ENCODE measurements at regions not wholly inside any gene's neighbourhood (a gene's known extent, or its start where the extent isn't known, plus 50 kb on each side); places are given as distances from the start of the nearest gene placed in this dataset.
A peak's percentile ranks its signal among the peaks of the same experiment; 100 is the strongest.

DNA sequence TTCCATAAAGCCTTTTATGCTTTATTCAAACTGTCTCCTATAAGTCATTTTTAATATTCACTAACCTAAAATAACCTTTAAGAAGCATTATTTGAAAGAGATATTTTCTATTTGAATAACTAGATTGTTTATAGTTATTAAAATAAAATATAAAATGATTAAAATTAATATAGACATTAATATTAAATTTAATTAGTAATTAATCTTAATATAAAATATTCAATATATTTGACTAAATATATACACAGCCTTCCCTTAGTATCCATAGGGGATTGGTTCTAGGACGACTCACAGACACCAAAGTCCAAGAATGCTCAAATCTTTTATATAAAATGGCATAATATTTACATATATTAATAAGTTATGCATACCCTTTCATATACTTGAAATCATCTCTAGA lies 1014.1 kb downstream of the TBL1XR1 start:
- TF ChIP-seq, protein P1, sequence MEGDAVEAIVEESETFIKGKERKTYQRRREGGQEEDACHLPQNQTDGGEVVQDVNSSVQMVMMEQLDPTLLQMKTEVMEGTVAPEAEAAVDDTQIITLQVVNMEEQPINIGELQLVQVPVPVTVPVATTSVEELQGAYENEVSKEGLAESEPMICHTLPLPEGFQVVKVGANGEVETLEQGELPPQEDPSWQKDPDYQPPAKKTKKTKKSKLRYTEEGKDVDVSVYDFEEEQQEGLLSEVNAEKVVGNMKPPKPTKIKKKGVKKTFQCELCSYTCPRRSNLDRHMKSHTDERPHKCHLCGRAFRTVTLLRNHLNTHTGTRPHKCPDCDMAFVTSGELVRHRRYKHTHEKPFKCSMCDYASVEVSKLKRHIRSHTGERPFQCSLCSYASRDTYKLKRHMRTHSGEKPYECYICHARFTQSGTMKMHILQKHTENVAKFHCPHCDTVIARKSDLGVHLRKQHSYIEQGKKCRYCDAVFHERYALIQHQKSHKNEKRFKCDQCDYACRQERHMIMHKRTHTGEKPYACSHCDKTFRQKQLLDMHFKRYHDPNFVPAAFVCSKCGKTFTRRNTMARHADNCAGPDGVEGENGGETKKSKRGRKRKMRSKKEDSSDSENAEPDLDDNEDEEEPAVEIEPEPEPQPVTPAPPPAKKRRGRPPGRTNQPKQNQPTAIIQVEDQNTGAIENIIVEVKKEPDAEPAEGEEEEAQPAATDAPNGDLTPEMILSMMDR (IDR thresholded peaks at IDR 0.05; ENCODE audit: insufficient read depth, low read length, poor library complexity, severe bottlenecking) = no peak
- Histone ChIP-seq H3K36me3 (ENCODE audit: control insufficient read depth, insufficient read depth, low read length) (no peaks in the 10 kb centered on the region), H3K27me3 (ENCODE audit: control insufficient read depth, insufficient read depth, low read length) (no peaks in the 10 kb centered on the region), H3K4me3 (ENCODE audit: low read depth, low read length) (no peak overlapping the region)
- DNase-seq (ENCODE audit: low read depth) = no peak

DNA sequence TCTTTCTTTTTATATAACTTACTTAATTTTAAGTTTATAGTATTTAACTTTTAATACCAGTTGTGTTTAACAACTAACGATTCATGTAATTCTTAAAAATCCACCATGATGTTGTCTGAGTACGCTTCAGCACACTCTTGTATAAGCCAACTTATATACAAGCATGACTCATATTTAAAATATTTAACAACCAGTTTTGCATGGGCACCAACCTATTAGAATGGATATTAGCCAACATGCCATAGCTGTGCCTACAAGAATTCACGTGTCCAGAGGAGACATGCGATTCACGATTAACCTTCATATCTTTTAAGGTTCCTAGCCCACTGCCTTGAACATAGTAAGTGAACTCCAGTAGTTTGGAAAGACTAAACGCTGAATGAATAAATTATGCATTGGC lies 1023.2 kb downstream of the TBL1XR1 start:
- Histone ChIP-seq H3K4me3 (ENCODE audit: low read depth, low read length) (no peak overlapping the region), H3K36me3 (ENCODE audit: control insufficient read depth, insufficient read depth, low read length) (no peaks in the 10 kb centered on the region), H3K27me3 (ENCODE audit: control insufficient read depth, insufficient read depth, low read length) (no peaks in the 10 kb centered on the region)
- TF ChIP-seq, protein P1 (IDR thresholded peaks at IDR 0.05; ENCODE audit: insufficient read depth, low read length, poor library complexity, severe bottlenecking) = no peak
- no peak for DNase-seq (ENCODE audit: low read depth)

DNA sequence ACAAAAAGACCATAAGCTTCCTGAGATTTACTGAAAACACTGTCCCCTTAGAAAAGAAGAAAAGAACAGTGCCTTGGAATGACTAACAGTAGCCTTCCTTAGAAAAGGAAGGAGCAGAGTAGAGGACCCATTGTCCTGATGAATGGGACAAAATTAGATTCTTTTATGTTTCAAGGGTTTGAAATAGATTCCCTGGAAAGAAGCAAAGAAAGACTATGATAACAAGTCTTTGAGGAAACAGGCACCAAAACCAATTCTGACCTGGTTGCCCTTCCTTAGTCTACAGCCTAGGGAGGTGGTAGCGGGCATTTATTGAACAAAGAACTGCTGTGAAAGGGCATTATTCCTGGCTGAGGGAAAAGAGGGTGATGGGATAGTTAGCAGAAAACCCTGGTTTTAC lies 1024.8 kb downstream of the TBL1XR1 start:
- H3K27me3 ChIP-seq (ENCODE audit: control insufficient read depth, insufficient read depth, low read length) = no peaks in the 10 kb centered on the region
- no peaks in the 10 kb centered on the region for H3K36me3 ChIP-seq (ENCODE audit: control insufficient read depth, insufficient read depth, low read length)
- TF ChIP-seq, protein P1 (IDR thresholded peaks at IDR 0.05; ENCODE audit: insufficient read depth, low read length, poor library complexity, severe bottlenecking) = no peak
- no peak overlapping the region for H3K4me3 ChIP-seq (ENCODE audit: low read depth, low read length)
- DNase-seq (ENCODE audit: low read depth) = no peak

DNA sequence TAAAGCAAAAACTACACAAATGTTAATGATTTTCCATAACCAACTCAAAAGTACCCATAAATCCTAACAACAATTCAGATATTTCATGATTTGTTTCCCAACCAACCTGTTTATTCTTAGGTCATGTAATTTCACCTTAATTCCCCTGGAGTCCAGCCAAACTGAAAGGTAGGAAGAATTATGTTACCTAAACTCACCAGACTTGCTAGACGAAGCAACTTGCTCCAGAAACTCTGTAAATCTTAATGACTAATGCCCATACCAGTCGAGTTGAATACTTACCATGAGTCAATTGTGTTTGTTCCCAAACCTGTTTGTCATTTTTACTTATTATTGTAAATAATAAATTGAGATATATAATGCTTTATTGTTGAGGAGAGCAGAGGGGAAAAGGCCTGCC lies 1030.0 kb downstream of the TBL1XR1 start:
- Histone ChIP-seq H3K4me3 (ENCODE audit: low read depth, low read length) (no peak overlapping the region), H3K27me3 (ENCODE audit: control insufficient read depth, insufficient read depth, low read length) (no peaks in the 10 kb centered on the region), H3K36me3 (ENCODE audit: control insufficient read depth, insufficient read depth, low read length) (no peaks in the 10 kb centered on the region)
- peak; percentile 21 for DNase-seq (ENCODE audit: low read depth)
- TF ChIP-seq, protein P1 (IDR thresholded peaks at IDR 0.05; ENCODE audit: insufficient read depth, low read length, poor library complexity, severe bottlenecking) = no peak

DNA sequence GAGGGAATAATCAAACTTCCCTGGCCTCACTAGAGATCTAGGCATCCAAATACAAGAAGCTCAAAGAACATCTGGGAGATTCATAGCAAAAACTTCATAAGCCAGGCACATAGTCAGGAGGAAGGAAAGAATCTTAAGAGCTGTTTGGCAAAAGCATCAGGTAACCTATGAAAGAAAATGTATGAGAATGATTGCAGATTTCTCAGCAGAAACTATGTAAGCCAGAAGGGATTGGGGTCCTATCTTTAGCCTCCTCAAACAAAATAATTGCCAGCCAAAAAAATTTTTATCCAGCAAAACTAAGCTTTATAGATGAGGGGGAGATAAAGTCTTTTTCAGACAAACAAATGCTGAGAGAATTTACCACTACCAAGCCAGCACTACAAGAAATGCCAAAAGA lies 1036.3 kb downstream of the TBL1XR1 start:
- DNase-seq (ENCODE audit: low read depth) = no peak

DNA sequence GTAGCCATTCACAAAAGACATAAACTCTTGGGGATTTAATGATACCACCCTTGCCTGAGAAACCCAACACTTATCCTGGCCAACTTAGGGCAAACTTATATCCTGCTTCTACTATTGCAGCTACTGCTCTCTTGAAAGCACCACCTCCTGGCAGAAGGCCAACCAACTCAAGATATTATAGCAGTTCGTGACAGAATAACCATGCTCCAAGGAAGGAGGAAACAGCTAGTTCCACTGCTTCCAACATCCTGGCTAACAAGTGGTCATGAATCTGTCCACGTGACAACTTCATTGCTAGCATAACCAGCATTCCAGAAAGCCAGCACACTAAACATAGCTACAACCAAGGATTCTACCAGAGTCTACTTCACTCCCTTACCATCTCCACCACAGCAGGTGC lies 1037.5 kb downstream of the TBL1XR1 start:
- Histone ChIP-seq H3K27me3 (ENCODE audit: control insufficient read depth, insufficient read depth, low read length) (no peaks in the 10 kb centered on the region), H3K36me3 (ENCODE audit: control insufficient read depth, insufficient read depth, low read length) (no peaks in the 10 kb centered on the region), H3K4me3 (ENCODE audit: low read depth, low read length) (no peak overlapping the region)
- DNase-seq (ENCODE audit: low read depth) = no peak
- TF ChIP-seq, protein P1 (IDR thresholded peaks at IDR 0.05; ENCODE audit: insufficient read depth, low read length, poor library complexity, severe bottlenecking) = no peak

More for the DNA sequence above, 1036.3 kb downstream of the TBL1XR1 start:
- TF ChIP-seq, protein P1 (IDR thresholded peaks at IDR 0.05; ENCODE audit: insufficient read depth, low read length, poor library complexity, severe bottlenecking) = no peak
- no peaks in the 10 kb centered on the region for H3K27me3 ChIP-seq (ENCODE audit: control insufficient read depth, insufficient read depth, low read length)
- H3K4me3 ChIP-seq (ENCODE audit: low read depth, low read length) = no peak overlapping the region
- no peaks in the 10 kb centered on the region for H3K36me3 ChIP-seq (ENCODE audit: control insufficient read depth, insufficient read depth, low read length)

All from kidney epithelial cell (primary cell).